NCI-H1694 treated with DMSO at 0.1 percent for 48 hours (cell line): ENCODE measurements at regions not wholly inside any gene's neighbourhood (a gene's known extent, or its start where the extent isn't known, plus 50 kb on each side); places are given as distances from the start of the nearest gene placed in this dataset.

ENCODE experiments used
- DNase-seq: peaks from one replicate; lab custom pipeline; 2025; lab: John Stamatoyannopoulos, UW

DNA sequence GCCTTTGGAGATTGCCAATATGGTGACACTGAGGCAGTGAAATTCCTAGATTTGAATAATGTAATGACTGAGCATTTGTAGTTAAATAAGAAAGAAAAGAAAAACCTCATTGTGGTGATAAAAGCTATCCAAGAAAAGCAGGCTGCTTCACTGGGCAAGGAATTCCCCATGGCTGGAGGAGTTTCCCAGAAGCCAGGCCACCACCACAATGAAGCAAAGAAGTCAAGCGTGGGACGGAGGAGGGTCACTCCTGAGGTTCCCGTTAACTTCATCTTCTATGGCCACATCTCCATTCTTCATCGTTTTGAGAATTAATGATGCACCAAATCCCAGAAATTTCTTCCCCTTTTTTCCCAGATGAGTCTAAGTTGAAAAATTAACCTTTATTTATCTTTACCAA is 185.8 kb upstream of the BCL6 start:
- no peak for DNase-seq

DNA sequence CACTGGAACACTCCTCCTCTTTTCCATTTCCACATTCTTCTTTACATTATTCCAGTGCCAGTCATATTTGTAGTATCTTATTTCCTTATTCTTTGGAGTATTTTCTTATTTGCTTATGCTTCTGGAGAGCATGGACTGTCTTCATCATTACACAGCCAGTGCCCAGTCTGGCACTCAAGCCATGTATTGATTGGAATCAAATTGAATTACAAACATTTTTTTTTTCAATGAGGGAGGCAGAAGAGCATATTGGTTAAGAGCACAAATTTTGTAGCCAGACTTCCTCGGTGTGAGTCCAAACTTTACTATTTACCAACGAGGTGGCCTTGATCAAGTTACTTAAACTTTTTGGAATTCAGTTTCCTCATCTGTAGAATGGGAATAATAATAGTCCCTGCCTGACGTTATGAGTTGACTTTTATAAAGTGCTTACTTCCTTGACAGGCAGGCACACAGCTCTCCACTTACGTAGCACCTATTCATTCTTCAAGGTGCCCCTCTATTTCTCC is 186.6 kb upstream of the BCL6 start:
- no peak for DNase-seq

DNA sequence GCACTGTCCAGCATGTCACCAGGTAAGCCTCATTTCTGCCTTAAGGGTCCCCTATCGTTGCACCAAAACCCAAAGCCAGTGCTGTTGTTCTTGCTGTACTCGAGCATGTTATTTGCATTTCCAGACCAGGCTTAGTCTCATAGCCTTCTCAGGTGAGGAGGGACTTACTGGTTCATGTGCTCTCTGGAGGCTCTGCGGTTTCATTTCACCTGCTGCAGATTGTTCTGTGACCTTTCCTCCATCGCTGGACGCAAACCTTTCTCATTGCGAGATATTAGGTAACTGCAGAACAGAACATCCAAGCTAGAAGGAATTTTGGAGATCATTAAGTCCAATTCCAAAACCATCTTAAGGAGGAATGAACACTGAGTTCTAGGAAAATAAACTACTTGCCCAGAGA is 187.3 kb upstream of the BCL6 start:
- no peak for DNase-seq

DNA sequence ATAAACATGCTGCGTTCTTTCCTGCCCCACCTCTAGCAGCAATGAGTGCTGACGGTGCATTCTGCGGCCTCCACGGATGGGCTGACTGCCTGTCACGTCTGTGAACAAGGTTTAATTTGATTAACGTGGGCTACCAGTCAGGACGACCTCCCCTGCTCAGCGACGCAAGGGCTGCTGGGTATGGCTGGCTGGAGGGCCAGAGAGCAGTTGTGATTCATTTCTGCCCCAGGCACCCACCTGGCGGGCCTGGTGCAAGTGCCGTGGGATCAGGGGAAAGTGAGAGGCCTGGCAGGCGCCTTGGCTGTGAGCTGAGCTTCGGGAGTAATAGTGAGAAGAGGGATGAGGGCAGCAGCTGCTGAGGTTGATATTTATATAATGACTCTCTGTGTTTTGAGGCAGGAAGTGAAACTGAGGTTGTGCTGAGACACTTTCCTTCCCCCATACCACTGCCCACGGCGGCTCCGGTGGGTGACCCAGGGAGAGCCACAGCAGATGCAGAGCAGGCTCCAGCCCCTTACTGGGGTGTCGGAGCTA is 190.4 kb upstream of the BCL6 start:
- no peak for DNase-seq

DNA sequence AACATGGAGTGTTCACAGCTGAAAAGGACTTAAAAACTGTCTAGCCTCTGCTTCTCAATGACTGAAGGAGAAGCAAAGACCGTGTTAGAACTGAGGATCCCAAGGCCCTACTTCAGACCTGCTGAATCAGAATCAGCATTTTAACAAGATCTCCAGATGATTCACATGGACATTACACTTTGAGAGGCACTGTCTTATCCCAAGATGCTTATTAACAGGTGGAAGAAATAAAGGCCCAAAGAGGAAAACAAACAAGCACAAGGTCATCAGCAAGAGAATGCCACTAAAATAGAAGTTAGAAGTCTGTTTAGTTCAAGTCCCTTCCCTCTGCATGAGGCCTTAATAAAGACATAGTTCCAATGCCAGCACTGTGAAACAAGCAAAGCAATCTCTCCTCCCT is 191.4 kb upstream of the BCL6 start:
- DNase-seq, result no peak

DNA sequence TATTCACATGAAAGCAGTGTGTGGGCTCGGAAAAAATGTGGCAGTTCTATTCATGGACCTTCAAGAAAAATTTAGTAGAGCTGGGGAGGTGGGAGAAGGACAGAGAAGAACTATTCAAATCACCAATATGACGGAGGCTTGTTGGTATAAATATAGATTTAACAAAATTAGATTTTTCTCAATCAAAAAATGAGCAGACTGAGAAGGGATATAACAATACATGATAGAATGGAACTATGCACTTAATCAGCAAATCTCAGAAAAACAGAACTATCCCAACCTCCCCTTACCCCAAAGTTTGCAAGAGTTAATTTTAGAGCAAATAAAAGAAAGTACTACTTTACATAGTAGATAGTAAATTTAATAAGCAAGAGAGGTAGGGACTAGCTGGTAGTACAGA is 194.6 kb upstream of the BCL6 start:
- no peak for DNase-seq

DNA sequence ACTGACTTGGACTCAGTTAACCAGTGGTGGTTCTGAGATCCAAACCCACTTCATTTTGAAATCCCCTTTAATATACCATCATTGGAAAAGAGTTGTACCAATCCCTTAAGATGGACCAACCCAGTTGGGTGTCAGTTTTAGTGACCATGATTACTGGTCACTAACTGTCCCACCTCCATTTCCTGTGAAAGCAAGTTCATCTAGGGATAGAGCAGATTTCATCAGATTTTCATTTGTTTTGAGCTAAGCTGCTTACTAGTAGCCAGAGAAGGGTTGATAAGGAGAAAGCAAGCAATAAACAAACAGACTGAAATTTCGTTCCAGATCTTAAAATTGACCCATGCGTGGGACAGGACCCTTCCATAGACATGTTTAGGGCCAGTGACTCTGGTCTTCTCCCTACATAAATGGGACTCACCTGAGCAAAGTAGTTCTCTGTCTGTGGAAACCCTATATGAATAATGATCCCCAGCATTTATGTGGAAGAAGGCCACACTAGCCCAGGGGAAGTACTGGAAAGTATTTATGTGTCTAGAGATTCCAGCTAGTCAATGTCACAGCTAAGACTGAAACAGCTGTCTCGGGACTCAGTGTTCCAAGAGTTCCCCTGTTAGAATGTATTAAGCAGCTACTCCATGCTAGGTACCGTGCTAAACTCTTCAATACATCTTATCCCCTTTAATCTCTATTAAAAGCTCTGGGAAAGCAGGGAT is 196.0 kb upstream of the BCL6 start:
- DNase-seq, result no peak

DNA sequence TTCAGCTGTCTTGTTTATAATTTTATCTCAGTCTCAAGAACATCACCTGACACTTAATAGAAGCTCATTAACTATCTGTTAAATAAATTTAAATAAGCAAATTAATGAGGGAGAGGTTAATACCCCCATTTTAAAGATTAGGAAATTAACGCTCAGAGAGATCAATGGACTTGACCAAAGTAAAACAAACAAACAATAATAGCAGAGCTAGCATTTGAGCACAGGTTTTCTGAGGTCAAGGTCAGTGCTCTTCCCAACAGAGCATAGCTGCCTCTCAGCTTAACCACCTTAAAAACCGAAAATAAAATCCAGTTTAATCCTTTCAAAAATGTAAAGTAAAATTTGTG is 196.6 kb upstream of the BCL6 start:
- no peak for DNase-seq

DNA sequence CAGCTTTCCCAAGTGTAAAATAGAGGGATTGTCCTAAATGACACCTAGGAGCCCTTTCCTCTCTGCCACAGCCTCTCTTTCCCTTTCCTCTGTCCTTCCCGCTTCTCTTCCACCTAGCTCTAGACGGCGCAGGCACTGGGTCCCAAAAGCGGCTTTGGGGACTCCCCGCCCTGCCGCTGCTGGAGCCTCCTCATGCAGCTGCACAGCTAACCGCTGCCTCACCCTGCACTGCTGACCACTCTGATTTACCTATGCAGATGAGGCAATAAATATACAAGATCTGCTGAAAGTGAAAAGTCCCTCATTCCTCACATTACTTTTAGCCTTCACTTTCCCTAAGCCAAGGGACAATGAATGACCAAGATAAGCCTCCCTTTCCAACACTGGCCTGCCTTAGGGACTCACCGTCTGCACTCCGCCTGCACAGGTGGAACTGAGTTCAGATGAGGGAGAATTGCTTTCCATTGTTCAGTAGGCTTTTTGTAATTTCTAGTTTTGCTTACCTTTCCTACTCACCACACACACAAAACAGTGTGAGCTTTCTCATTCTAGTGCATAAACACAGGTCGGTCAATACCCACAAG is 197.5 kb upstream of the BCL6 start:
- DNase-seq, result no peak

DNA sequence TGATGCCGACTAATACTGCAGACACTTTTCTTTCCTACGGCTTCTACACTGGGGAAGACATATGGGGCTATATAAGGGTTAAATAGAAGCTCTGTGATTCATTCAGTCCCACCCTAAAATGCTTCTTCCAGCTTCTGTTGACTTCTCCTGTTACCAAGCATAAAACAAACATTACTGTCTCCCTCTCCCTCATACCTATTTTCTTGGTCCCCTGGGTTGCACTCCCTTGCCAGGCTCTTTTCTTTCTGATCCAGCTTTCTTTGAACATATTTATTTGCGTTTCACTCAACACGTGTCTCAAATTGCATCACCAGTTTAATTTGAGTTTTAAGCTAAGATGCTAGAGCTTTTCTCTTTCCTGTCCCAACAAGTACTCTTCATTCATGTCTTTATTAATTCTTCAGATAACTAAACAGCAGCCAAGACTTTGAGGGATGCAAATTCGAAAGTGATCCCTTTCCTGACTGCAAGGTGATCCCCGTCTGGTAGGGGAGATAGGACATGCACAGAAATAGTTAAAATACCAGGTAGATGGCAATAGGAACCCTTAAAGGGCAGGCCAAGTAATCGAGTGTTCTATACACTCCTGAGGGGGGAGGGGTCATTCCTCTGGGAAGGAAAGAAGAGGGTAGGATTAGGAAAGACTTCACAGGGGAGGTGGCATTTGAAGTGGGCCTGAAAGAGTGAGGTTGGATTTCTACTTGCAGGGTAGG is 198.6 kb upstream of the BCL6 start:
- DNase-seq, result no peak

DNA sequence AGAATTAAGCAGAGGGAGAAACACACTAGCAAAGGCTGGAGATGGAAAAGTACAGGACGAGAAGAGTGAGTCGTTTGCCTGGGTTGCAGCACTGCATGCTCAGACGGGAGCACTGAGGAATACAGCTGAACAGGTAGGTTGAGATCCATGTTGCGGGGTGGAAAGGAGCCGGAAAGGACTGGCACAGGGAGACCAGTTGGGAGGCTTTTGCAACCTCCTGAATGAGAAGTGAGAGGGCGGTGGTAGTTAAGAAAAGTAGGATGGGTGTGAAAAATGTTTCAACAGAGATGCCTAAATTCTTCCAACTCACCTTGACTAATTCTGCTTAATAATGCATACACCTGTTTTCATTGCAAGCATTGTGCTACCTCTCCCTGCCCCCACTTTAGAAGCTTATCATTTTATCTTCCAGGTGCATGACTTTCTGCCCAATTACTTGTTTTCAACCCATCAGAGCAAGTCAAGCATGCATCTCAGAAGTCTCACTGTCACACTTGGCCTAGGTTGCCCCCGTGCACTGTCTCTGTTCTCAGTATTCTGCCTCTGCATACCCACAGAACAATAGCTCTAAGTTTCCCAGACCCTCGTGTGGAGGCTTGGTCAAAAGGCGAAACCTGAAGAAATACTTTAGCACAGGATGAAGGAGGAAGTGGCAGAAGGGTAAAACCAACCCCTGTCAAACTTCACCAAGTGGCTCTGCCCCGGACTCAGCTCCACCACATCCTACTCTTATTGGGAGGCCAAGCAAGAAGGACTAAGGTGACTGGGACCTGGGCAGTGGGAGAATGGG is 199.3 kb upstream of the BCL6 start:
- DNase-seq, result no peak

DNA sequence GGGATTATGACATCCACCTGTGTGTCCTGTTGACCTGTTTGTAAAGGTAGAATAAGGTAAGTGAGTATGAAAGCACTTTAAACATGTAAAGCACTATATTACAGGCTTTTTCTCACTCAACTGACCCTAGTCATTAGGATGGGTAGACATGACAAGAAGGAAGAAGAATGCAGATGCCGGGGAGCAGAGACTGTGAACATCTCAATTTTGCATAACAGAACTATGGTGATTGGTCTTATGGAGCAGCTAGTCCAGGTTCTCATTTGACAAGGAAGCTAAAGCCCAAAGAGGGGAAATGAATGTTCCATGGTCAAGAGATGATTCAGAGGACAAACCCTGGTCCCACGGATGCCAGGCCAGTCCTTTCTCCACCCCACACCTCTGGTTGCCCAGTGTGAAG is 200.1 kb upstream of the BCL6 start:
- no peak for DNase-seq

DNA sequence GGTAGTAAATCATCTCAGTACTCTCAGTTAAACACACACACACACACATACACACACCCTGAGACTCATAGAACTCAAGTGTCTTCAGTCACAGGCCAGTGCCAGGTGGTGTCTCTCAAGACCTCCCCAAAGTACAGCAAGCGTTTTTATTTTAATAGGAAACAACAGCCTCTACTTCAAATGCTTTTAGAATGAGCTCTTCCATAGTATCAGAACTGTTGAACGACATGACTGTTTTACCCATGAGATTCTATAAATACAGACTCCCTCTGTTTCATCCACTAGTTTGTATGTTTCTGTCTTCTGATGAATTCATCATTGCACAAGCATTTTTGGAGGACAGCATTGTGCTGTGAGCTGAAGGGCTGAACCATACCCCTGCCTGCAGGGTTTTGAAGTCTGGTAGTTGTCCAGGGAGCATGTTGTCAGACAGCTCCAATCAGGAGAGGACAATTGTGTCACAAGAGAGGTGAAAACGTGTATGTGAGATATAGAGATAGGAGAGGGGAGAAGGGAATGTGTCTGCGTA is 201.0 kb upstream of the BCL6 start:
- DNase-seq, result no peak

DNA sequence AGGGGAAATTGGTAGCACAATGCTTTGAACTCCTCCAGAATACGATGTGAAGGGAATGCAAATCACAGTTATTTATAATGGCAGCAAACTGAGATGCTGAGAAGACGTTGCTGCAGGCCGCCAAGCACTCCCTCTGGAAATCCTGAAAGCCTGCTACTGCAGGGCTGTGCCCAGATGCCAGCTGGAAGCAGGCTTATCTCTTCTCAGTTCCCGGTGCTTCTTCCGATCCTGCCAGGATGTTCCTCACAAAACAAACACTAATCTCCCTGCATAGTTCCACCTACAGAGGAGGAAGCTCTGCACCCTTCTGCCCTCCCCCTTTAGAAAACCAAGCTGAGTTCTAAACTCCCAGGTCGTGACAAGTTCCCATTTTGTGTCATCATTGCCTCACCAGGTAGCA is 201.7 kb upstream of the BCL6 start:
- DNase-seq, result no peak

DNA sequence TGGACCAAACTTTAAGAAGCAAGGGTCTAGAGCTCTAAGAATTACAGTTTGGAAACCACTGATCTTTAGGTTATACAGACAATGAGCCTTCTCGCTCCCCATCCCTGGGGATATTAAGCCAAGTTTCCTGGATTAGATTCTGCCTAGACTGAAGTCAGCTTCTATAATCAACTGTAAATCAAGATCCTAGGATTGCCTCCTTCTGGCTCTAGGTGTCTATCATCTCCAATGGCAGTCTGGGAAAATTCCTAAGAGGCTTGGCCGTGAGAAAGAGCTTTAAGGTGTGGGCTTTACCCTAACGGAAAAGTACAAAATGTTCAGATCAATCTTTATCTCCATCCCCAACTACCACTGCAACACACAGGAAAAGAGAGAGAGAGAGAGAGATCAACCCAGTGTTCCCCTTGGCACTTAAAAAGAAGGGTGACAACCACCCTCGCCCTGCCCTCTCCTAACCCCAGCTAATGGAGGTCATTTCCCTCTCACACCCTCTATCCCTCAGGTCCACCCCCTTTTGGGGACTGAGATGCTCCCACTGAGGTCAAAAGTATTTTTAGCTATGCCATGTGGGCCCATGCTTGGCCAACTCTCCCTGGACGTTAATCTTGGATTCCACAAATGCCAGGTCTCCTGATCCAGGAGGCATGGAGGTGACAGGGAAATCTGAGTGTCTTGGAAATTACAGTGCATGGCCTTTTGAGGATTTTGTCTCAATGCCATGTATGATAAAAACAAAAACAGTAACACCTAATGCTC is 202.8 kb upstream of the BCL6 start:
- no peak for DNase-seq

DNA sequence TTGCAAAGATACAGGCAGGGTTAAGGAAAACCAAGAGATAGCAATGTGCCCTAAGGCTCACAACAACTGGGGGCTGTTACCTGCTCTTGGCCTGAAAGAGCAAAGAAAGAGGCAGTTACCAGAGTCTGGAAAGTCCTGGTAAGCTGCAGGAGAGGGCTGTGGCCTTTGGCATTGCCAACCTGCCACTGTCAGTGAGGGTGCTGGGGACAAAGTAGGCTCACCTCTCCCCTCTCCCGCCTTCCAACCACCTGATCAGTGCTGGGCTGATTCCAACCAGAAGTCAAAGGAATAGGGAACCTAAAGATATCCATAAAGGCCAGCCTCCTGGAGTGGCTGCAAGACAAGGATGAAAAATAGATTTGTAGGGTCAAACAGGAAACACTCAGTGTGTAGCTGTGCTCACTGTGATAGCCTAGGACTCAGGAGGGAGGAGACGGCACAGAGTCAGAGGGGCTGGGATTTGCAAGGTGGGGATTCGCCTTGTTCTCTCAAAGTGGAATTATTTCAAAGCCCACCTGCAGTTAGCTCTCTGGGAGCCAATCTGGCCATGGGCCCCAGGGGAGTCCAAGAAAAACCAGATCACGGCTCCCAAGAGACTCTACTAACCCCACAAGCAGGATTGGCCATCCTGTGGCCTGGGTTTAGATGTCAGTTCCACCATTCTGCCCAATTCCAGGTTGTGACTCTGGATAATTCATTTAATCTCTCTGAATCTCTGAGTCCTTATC is 204.0 kb upstream of the BCL6 start:
- DNase-seq, result no peak

DNA sequence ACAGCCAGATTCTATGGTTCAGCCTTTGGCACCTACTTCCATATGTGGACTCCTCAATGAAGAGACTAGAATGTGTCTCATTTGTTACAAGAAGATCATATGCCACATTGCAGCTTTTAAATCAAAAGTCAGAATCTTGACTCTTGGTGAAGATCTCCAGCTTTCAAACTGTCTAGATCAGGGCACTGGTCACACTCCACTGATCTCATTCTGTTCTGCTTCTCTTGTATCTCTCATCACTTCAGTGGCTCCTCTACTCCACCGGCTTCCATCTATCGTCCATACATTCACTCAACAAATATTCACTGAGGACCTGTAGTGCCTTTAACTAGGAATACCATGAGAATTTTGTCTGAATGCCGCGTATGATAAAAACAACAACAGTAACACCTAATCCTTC is 203.3 kb upstream of the LPP start:
- no peak for DNase-seq

DNA sequence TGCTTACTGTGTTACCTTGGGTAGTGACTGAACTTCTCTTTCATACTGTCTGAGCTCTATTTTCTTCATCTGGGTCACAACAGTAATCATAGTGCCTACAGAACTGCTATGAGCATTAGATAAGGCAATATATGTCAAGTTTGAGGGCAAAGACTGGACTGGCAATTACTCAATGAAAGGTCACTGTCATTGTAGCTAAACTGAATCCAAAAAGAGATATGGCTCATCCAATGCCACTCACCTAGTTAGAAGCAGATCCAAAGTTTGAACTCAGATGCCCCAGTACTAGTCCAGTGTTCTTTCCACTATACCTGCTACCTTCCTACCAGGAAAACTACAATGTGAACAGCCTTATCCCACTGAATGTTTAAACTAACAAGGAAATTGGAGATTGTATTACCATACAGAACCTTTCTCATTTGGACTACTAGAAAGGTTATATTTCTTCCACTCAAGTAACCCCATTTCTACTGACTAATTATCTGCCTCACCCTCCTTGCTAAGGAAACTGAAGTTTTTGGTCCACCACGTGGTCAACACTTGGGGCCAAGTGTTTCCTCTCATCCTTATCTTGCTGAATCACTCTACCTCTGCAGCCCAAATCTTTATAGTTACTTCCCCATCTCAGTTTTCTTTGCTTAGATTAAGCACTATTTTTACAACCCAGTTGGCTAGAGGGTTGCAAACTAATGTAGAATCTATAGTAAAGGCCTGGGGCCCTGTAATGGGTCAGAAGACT is 202.3 kb upstream of the LPP start:
- DNase-seq, result no peak

DNA sequence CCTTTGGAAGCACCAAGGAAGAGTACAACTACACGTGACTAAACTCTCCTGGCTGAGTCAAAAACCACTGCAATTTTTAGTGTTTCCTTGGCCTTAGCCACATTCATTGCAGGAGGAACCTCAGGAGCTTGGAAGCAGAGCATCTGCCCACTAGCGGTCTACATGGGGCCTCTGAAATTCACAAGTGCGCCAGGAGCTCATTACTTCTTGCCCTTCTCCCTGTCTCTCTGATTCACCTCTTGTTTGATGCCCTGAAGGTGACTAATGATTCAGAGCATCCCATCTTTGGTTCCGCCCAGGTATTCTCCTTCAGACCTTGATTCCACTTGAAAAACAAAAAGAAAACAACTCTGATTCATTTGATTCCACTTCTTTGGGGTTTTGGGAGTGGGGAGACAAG is 201.1 kb upstream of the LPP start:
- DNase-seq, result no peak

DNA sequence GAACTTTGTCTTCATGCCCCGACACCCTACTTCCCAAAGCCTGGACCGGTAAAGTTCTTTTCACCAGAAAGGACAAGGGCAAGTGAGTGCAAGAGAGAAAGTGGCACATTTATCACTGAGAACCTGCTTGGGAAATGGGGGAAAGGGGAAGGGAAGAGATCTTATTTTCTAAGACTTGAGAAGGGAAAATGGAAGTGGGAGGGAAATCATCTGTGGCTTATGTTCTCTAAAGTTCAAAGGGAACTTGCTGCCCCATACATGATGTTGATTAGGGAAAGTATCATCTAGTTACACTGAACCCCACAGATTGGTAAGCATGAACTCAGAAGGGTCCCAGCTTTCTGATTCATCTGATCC is 199.5 kb upstream of the LPP start:
- DNase-seq, result no peak
